Testis (tissue), 2 donors: ENCODE measurements at regions not wholly inside any gene's neighbourhood (a gene's known extent, or its start where the extent isn't known, plus 50 kb on each side); places are given as distances from the start of the nearest gene placed in this dataset.

ENCODE experiments used
- CTCF ChIP-seq, 3 experiments: fragments of 450-650 bp in 2 of 3; fragments of 200-600 bp in 1 of 3; sonication (generic) in 1 of 3; IDR thresholded peaks; one replicate each; pipeline ENCODE4 v1.5.1; 2016 to 2019; ENCODE audit warnings: antibody characterized with exemption in 3 of 3, mild to moderate bottlenecking in 2 of 3, moderate library complexity in 1 of 3
- POLR2A ChIP-seq: fragments of 450-650 bp; IDR thresholded peaks from one replicate; pipeline ENCODE4 v1.6.1; 2017; ENCODE audit warnings: antibody characterized with exemption, mild to moderate bottlenecking, moderate library complexity

DNA sequence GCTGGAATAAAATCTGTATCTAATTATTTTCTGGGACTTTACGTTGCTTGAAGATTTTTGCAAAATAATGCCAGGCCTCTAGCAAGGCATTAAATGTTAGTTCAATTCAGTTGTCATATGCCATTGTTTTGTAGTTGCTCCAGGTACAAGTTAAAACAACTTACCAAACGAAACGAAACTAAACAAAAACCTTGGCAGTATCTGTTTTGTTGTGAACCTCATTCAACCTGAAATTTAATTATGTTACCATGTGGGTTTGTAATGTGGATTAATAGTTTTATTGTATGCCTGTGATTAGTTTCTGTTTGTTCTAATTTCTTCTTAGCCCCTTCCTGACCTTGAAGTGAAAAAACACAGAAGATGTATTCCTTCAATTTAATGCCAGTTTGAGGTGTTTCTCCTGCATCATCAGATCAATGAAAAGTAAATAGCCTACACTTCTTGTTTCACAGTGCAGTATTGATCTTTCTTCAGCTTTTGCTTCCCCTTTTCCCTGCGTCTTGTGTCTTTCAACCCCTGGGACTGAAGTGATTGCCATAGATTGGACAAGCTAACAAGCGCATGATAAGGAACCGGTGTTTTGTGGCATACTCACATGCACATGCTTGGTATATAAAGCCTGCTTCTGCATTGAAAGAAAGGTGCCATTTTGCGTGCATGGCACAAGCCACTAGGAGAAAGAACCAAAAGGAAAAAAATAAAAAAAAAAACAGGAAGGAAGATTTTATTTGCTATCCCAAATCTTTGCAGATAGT lies 699.0 kb upstream of the ARRDC3 start:
- TF ChIP-seq CTCF (IDR thresholded peaks at IDR 0.05), result no peak
- no peak for TF ChIP-seq POLR2A
